ENCODE measurements at regions not wholly inside any gene's neighbourhood (a gene's known extent, or its start where the extent isn't known, plus 50 kb on each side); places are given as distances from the start of the nearest gene placed in this dataset.
"Not testable (repeated sequence)": the region's sequence is repeated elsewhere in the genome, so short reads cannot be mapped to it uniquely, and the experiment has no call there.

DNA sequence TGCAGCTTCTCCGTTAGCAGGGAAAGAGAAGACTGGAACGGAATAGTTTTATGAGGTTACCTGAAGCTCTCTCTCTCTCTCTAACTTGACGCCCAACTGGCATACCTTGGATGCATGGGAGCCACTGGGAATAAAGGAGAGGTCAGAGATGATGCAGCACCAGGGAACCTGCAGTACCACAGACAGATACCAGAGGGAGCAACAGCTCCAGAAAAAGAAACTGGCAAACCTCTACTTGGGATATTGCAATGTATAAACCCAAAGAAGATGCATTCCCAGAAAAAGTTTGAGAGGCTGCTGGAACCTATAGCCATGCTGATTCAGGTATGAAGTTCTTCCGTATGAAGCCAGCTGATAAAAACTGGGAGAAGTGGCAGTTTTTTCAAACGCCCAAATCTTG, 2976.1 kb upstream of the TEKT4 start:
- H3K27ac Mint-ChIP-seq (ENCODE audit: unreplicated experiment); H3K4me3 Mint-ChIP-seq; H3K9me3 Mint-ChIP-seq; H3K27me3 Mint-ChIP-seq (ENCODE audit: low read depth); H3K4me1 Mint-ChIP-seq; DNase-seq (ENCODE audit: low read depth, low spot score); H3K36me3 Mint-ChIP-seq (ENCODE audit: low read depth): not testable (repeated sequence)
- TF ChIP-seq, protein P1, sequence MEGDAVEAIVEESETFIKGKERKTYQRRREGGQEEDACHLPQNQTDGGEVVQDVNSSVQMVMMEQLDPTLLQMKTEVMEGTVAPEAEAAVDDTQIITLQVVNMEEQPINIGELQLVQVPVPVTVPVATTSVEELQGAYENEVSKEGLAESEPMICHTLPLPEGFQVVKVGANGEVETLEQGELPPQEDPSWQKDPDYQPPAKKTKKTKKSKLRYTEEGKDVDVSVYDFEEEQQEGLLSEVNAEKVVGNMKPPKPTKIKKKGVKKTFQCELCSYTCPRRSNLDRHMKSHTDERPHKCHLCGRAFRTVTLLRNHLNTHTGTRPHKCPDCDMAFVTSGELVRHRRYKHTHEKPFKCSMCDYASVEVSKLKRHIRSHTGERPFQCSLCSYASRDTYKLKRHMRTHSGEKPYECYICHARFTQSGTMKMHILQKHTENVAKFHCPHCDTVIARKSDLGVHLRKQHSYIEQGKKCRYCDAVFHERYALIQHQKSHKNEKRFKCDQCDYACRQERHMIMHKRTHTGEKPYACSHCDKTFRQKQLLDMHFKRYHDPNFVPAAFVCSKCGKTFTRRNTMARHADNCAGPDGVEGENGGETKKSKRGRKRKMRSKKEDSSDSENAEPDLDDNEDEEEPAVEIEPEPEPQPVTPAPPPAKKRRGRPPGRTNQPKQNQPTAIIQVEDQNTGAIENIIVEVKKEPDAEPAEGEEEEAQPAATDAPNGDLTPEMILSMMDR (conservative IDR thresholded peaks at IDR 0.05) = peak; percentile 14

DNA sequence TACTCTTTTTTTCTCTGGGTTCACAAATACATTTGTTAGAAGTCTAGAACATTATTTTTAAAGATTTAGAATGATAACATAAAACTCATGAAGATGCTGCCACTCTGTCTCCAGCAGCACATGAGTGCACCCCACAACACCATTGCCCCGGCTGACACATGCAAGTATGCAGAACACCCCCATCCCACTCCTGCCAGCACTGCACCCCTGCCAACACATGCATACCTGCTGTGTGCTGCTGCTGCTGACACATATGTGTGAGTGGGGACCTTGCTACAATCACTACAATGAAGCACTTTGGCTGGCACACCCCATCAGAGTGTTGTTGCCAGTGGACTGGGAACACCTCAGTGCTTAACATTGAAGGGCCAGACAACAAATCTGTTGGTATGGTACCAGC, 2953.6 kb upstream of the TEKT4 start:
- not testable (repeated sequence) for H3K36me3 Mint-ChIP-seq (ENCODE audit: low read depth); H3K4me3 Mint-ChIP-seq; H3K27ac Mint-ChIP-seq (ENCODE audit: unreplicated experiment); H3K27me3 Mint-ChIP-seq (ENCODE audit: low read depth); DNase-seq (ENCODE audit: low read depth, low spot score); H3K4me1 Mint-ChIP-seq; H3K9me3 Mint-ChIP-seq

All from neural crest cell (in vitro differentiated cells).